ENCODE measurements at regions not wholly inside any gene's neighbourhood (a gene's known extent, or its start where the extent isn't known, plus 50 kb on each side); places are given as distances from the start of the nearest gene placed in this dataset.

DNA sequence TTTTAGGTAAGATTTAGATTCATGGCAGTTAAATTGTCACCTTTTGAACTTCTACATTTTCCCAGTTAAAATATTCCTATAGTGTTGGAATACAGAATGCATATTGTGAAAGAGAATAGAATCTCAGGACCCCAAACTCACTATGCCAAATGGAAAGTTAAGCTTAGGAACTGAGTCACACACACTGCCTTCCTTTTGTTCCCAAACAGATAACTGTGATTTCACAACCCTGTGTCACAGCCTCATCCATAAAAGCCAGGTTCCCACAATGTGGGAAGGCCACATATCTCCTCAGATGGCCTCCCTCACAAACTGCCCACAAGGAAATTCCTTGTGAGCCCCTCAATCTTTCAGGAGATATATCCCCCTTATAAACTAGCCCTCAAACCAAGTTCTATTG lies 94.7 kb upstream of the HPF1 start:
- no peaks in the 10 kb centered on the region for H3K36me3 ChIP-seq (ENCODE audit: control insufficient read depth in 2 of 4, insufficient read depth in 4 of 4, low read length in 3 of 4)
- no peak overlapping the region for H2BK12ac ChIP-seq (ENCODE audit: low read depth, low read length)
- H4K91ac ChIP-seq (replicated peaks; ENCODE audit: insufficient read length, low read length) = no peak overlapping the region
- no peak overlapping the region for H3K23ac ChIP-seq (ENCODE audit: insufficient read length)
- no peak overlapping the region for H4K8ac ChIP-seq (ENCODE audit: extremely low read depth, insufficient read depth, low read length)
- FAIRE-seq = no peak
- DNase-seq (ENCODE audit: low read depth in 1 of 2, low spot score in 2 of 2) = no peak
- H3K4me3 ChIP-seq (ENCODE audit: extremely low read depth in 1 of 4, insufficient read depth in 2 of 4, low read depth in 3 of 4, low read length in 4 of 4) = no peak overlapping the region
- POLR2A ChIA-PET (ENCODE audit: partially characterized antibody) = no interaction called here
- CTCF ChIA-PET (ENCODE audit: partially characterized antibody) = interaction anchor here (1.7 kb wide), 1 partner anchor 42 kb away, joined by 5 read pairs; no protein-coding TSS in a partner anchor
- 0 out of 4 replicates have a peak, but pooled peaks cover 0 to 3% of the 10 kb centered on the region in 2 experiments for H3K9me3 ChIP-seq (ENCODE audit: insufficient read depth in 2 of 2, low read depth in 1 of 2, low read length in 1 of 2)
- H3K79me1 ChIP-seq (ENCODE audit: low read depth, low read length) = no peaks in the 10 kb centered on the region
- TF ChIP-seq PHF8 (conservative IDR thresholded peaks at IDR 0.05; ENCODE audit: low read depth, low read length) (no peak), HDAC6 (IDR thresholded peaks at IDR 0.05; ENCODE audit: low read depth, low read length) (no peak), SP1 (IDR thresholded peaks at IDR 0.05; ENCODE audit: low read depth, low read length) (no peak), SP4 (IDR thresholded peaks at IDR 0.05; ENCODE audit: low read length) (no peak), JUND (IDR thresholded peaks at IDR 0.05; ENCODE audit: low read length) (no peak), SIN3A (conservative IDR thresholded peaks at IDR 0.05 in 1 of 2, IDR thresholded peaks at IDR 0.05 in 1 of 2; ENCODE audit: low read depth in 1 of 2, low read length in 2 of 2) (no peak), BRCA1 (IDR thresholded peaks at IDR 0.05; ENCODE audit: low read depth, low read length) (no peak), ZNF274 (IDR thresholded peaks at IDR 0.05; ENCODE audit: borderline replicate concordance, extremely low read depth, low read length) (no peak), TAF1 (IDR thresholded peaks at IDR 0.05; ENCODE audit: low read depth, low read length) (no peak)
- H3K23me2 ChIP-seq (ENCODE audit: low read depth, low read length) = no peaks in the 10 kb centered on the region
- no peak overlapping the region for H2BK20ac ChIP-seq (ENCODE audit: low read length)
- no peak overlapping the region for H3K4ac ChIP-seq (replicated peaks; ENCODE audit: insufficient read length, low read depth, low read length)
- H2BK120ac ChIP-seq (replicated peaks; ENCODE audit: low read depth, low read length) = no peak overlapping the region
- no peak overlapping the region for H3K4me2 ChIP-seq (ENCODE audit: insufficient read depth in 1 of 2, low read depth in 2 of 2, low read length in 2 of 2)
- H2BK15ac ChIP-seq (ENCODE audit: low read length) = no peak overlapping the region
- no peak overlapping the region for H2AFZ ChIP-seq (ENCODE audit: low read length)
- H3K14ac ChIP-seq (ENCODE audit: insufficient read length) = no peak overlapping the region
- H2BK5ac ChIP-seq (ENCODE audit: low read depth, low read length) = no peak overlapping the region
- no peak overlapping the region for H3K56ac ChIP-seq (replicated peaks; ENCODE audit: insufficient read length, low read depth, low read length)
- no peaks in the 10 kb centered on the region for H3K79me2 ChIP-seq (ENCODE audit: control insufficient read depth in 1 of 2, insufficient read depth in 2 of 2, low read length in 2 of 2)
- no peak overlapping the region for H3K27ac ChIP-seq (ENCODE audit: low read depth, low read length)
- no peaks in the 10 kb centered on the region for H4K20me1 ChIP-seq (replicated peaks in 1 of 2; ENCODE audit: control insufficient read depth in 1 of 2, insufficient read depth in 2 of 2, low read length in 2 of 2)
- no peak overlapping the region for H3K9ac ChIP-seq (replicated peaks in 1 of 4; ENCODE audit: extremely low read depth in 1 of 4, low read depth in 3 of 4, low read length in 3 of 4)
- no peak overlapping the region for H3K18ac ChIP-seq (ENCODE audit: extremely low read depth, low read length)
- H2AK5ac ChIP-seq (ENCODE audit: low read depth, low read length) = no peak overlapping the region
- H3K4me1 ChIP-seq (replicated peaks in 1 of 4; ENCODE audit: control insufficient read depth in 3 of 4, insufficient read depth in 4 of 4, low read length in 3 of 4) = no peaks in the 10 kb centered on the region
- H3K27me3 ChIP-seq (replicated peaks in 1 of 4; ENCODE audit: control insufficient read depth in 3 of 4, extremely low read depth in 1 of 4, insufficient read depth in 3 of 4, low read length in 3 of 4) = no peaks in the 10 kb centered on the region
- no peak overlapping the region for H4K5ac ChIP-seq (ENCODE audit: insufficient read length, low read depth, low read length)

All from H1 (cell line).